GOT3 (cell line): ENCODE measurements at regions not wholly inside any gene's neighbourhood (a gene's known extent, or its start where the extent isn't known, plus 50 kb on each side); places are given as distances from the start of the nearest gene placed in this dataset.

Experiments
- DNase-seq: peaks from one replicate; lab custom pipeline; 2025; ENCODE audit warnings: mixed read lengths; lab: John Stamatoyannopoulos, UW

GRCh38 chr4:180812783-180813182 lies 1430.4 kb upstream of the TENM3 start:
- DNase-seq = no peak

- no peak for DNase-seq
Measured at GRCh38 chr4:180814875-180815417, 1428.3 kb upstream of the TENM3 start.

GRCh38 chr4:180817529-180817928 lies 1425.7 kb upstream of the TENM3 start:
- no peak for DNase-seq

GRCh38 chr4:180823108-180823507 lies 1420.1 kb upstream of the TENM3 start:
- no peak for DNase-seq

- no peak for DNase-seq
Measured at GRCh38 chr4:180827232-180828009, 1415.8 kb upstream of the TENM3 start.

GRCh38 chr4:180828455-180829018 lies 1414.7 kb upstream of the TENM3 start:
- DNase-seq = no peak

- no peak for DNase-seq
Measured at GRCh38 chr4:180832073-180832472, 1411.1 kb upstream of the TENM3 start.

- DNase-seq = no peak
Measured at GRCh38 chr4:180840142-180840541, 1403.1 kb upstream of the TENM3 start.

- no peak for DNase-seq
Measured at GRCh38 chr4:180850318-180850940, 1392.8 kb upstream of the TENM3 start.

GRCh38 chr4:180852738-180853137 lies 1390.5 kb upstream of the TENM3 start:
- no peak for DNase-seq

- DNase-seq = no peak
Measured at GRCh38 chr4:180855184-180855583, 1388.0 kb upstream of the TENM3 start.

GRCh38 chr4:180860089-180860720 lies 1383.0 kb upstream of the TENM3 start:
- no peak for DNase-seq

- no peak for DNase-seq
Measured at GRCh38 chr4:180861651-180862050, 1381.6 kb upstream of the TENM3 start.

- no peak for DNase-seq
Measured at GRCh38 chr4:180866933-180867643, 1376.1 kb upstream of the TENM3 start.

GRCh38 chr4:180870623-180871022 lies 1372.6 kb upstream of the TENM3 start:
- no peak for DNase-seq

- DNase-seq = no peak
Measured at GRCh38 chr4:180898305-180898704, 1344.9 kb upstream of the TENM3 start.

- no peak for DNase-seq
Measured at GRCh38 chr4:180900781-180901180, 1342.4 kb upstream of the TENM3 start.

GRCh38 chr4:180909279-180909678 lies 1333.9 kb upstream of the TENM3 start:
- no peak for DNase-seq

- no peak for DNase-seq
Measured at GRCh38 chr4:180913750-180914149, 1329.5 kb upstream of the TENM3 start.

GRCh38 chr4:180923486-180923885 lies 1319.7 kb upstream of the TENM3 start:
- no peak for DNase-seq

- DNase-seq = no peak
Measured at GRCh38 chr4:180925805-180926204, 1317.4 kb upstream of the TENM3 start.

- DNase-seq = no peak
Measured at GRCh38 chr4:180926277-180926676, 1316.9 kb upstream of the TENM3 start.
